H1 (cell line): ENCODE measurements at regions not wholly inside any gene's neighbourhood (a gene's known extent, or its start where the extent isn't known, plus 50 kb on each side); places are given as distances from the start of the nearest gene placed in this dataset.

ENCODE experiments used
- CTCF ChIA-PET: fragments of 300-600 bp; sonication (Branson Sonifier 250); formaldehyde crosslinking; loops from one replicate; lab custom pipeline; 2021; ENCODE audit not compliant: partially characterized antibody; lab: Charles Lee
- POLR2A ChIA-PET: fragments of 300-600 bp; sonication (Branson Sonifier 250); formaldehyde crosslinking; loops from one replicate; lab custom pipeline; 2021; ENCODE audit warnings: inconsistent platforms; ENCODE audit not compliant: partially characterized antibody; lab: Charles Lee
- DNase-seq, 2 experiments: peaks; one replicate each; pipeline versions ENCODE4 v3.0.0 to v3.0.0-alpha.2; 2010 to 2022; ENCODE audit warnings: low spot score in 2 of 2, low read depth in 1 of 2, mixed read lengths in 1 of 2
- FAIRE-seq: peaks from 2 replicates; lab custom pipeline; 2011; peaks lifted over from hg19 to GRCh38; lab: Jason Lieb, UNC
- H2AFZ ChIP-seq: 2 replicates; pipeline ENCODE4 v1.8.1; 2012; ENCODE audit warnings: low read length, inconsistent platforms
- H2AK5ac ChIP-seq: 2 replicates; pipeline ENCODE4 v1.6.1; 2013; ENCODE audit warnings: low read depth, low read length
- H2BK120ac ChIP-seq: replicated peaks from 2 replicates; pipeline ENCODE3; 2013; ENCODE audit warnings: low read depth, low read length, inconsistent platforms
- H2BK12ac ChIP-seq: 2 replicates; pipeline ENCODE4 v1.6.1; 2013; ENCODE audit warnings: low read depth, low read length
- H2BK15ac ChIP-seq: 2 replicates; pipeline ENCODE4 v1.6.1; 2013; ENCODE audit warnings: low read length
- H2BK20ac ChIP-seq: 2 replicates; pipeline ENCODE4 v1.6.1; 2013; ENCODE audit warnings: low read length
- H2BK5ac ChIP-seq: 2 replicates; pipeline ENCODE4 v1.6.1; 2013; ENCODE audit warnings: low read depth, low read length
- H3K14ac ChIP-seq: 2 replicates; pipeline ENCODE4 v1.6.1; 2013; ENCODE audit warnings: inconsistent platforms; ENCODE audit not compliant: insufficient read length
- H3K18ac ChIP-seq: 2 replicates; pipeline ENCODE4 v1.6.1; 2013; ENCODE audit warnings: low read length; ENCODE audit errors: extremely low read depth
- H3K23ac ChIP-seq: 2 replicates; pipeline ENCODE4 v1.6.1; 2013; ENCODE audit warnings: inconsistent platforms; ENCODE audit not compliant: insufficient read length
- H3K23me2 ChIP-seq: 2 replicates; pipeline ENCODE4 v1.6.1; 2013; ENCODE audit warnings: low read depth, low read length
- H3K27ac ChIP-seq: 2 replicates; pipeline ENCODE4 v1.6.1; 2011; ENCODE audit warnings: low read depth, low read length, inconsistent platforms
- H3K27me3 ChIP-seq, 4 experiments: replicated peaks in 1 of 4; 1 replicate in 1 of 4; 2 replicates in 3 of 4; pipeline versions ENCODE4 v1.6.1 to v1.8.1; 2011 to 2013; ENCODE audit warnings: low read length in 3 of 4, mild to moderate bottlenecking in 3 of 4, inconsistent platforms in 2 of 4, mixed read lengths in 2 of 4, moderate library complexity in 1 of 4; ENCODE audit not compliant: control insufficient read depth in 3 of 4, insufficient read depth in 3 of 4; ENCODE audit errors: extremely low read depth in 1 of 4
- H3K36me3 ChIP-seq, 4 experiments: 2 replicates each; pipeline versions ENCODE4 v1.6.1 to v1.8.1; 2011 to 2013; ENCODE audit warnings: mild to moderate bottlenecking in 4 of 4, low read length in 3 of 4, moderate library complexity in 2 of 4, control low read depth in 1 of 4, inconsistent platforms in 1 of 4; ENCODE audit not compliant: insufficient read depth in 4 of 4, control insufficient read depth in 2 of 4
- H3K4ac ChIP-seq: replicated peaks from 2 replicates; pipeline ENCODE3; 2013; ENCODE audit warnings: low read length, low read depth, mixed read lengths, inconsistent platforms; ENCODE audit not compliant: insufficient read length
- H3K4me1 ChIP-seq, 4 experiments: replicated peaks in 1 of 4; 1 replicate in 1 of 4; 2 replicates in 3 of 4; pipeline versions ENCODE4 v1.6.1 to v1.8.1; 2011 to 2013; ENCODE audit warnings: low read length in 3 of 4, inconsistent platforms in 2 of 4, mixed read lengths in 1 of 4; ENCODE audit not compliant: insufficient read depth in 4 of 4, control insufficient read depth in 3 of 4
- H3K4me2 ChIP-seq, 2 experiments: 2 replicates each; pipeline versions ENCODE4 v1.6.1 to v1.8.1; 2011 to 2013; ENCODE audit warnings: low read depth in 2 of 2, low read length in 2 of 2, control low read depth in 1 of 2, inconsistent platforms in 1 of 2, mild to moderate bottlenecking in 1 of 2; ENCODE audit not compliant: insufficient read depth in 1 of 2
- H3K4me3 ChIP-seq, 4 experiments: fragments of 200-600, 300-600 bp in 1 of 4; sonication (generic), shearing (Covaris generic), sonication (Bioruptor Twin) in 1 of 4; 2 replicates each; pipeline versions ENCODE4 v1.5.1 to v1.8.1; 2011 to 2016; ENCODE audit warnings: low read length in 4 of 4, low read depth in 3 of 4, control low read depth in 2 of 4, inconsistent platforms in 2 of 4, mild to moderate bottlenecking in 2 of 4, mixed read lengths in 1 of 4, moderate library complexity in 1 of 4; ENCODE audit not compliant: insufficient read depth in 2 of 4; ENCODE audit errors: extremely low read depth in 1 of 4
- H3K56ac ChIP-seq: replicated peaks from 2 replicates; pipeline ENCODE3; 2013; ENCODE audit warnings: low read depth, mild to moderate bottlenecking, mixed read lengths, low read length, inconsistent platforms; ENCODE audit not compliant: insufficient read length
- H3K79me1 ChIP-seq: 2 replicates; pipeline ENCODE4 v1.6.1; 2013; ENCODE audit warnings: low read depth, low read length, control low read depth
- H3K79me2 ChIP-seq, 2 experiments: 2 replicates each; pipeline versions ENCODE4 v1.6.1 to v1.8.1; 2012 to 2013; ENCODE audit warnings: low read length in 2 of 2, mild to moderate bottlenecking in 2 of 2, inconsistent platforms in 1 of 2; ENCODE audit not compliant: insufficient read depth in 2 of 2, control insufficient read depth in 1 of 2
- H3K9ac ChIP-seq, 4 experiments: replicated peaks in 1 of 4; 1 replicate in 1 of 4; 2 replicates in 3 of 4; pipeline versions ENCODE4 v1.6.1 to v1.8.1; 2011 to 2013; ENCODE audit warnings: low read depth in 3 of 4, low read length in 3 of 4, control low read depth in 2 of 4, mild to moderate bottlenecking in 2 of 4, moderate library complexity in 2 of 4, inconsistent platforms in 1 of 4; ENCODE audit errors: extremely low read depth in 1 of 4
- H3K9me3 ChIP-seq, 2 experiments: 2 replicates each; pipeline versions ENCODE4 v1.6.1 to v1.8.1; 2012 to 2013; ENCODE audit warnings: mild to moderate bottlenecking in 2 of 2, moderate library complexity in 2 of 2, control low read depth in 1 of 2, inconsistent platforms in 1 of 2, low read depth in 1 of 2, low read length in 1 of 2, mixed read lengths in 1 of 2; ENCODE audit not compliant: insufficient read depth in 2 of 2
- H4K20me1 ChIP-seq, 2 experiments: replicated peaks in 1 of 2; 2 replicates each; pipeline versions ENCODE3 to v1.8.1; 2011 to 2013; ENCODE audit warnings: inconsistent platforms in 2 of 2, low read length in 2 of 2, mild to moderate bottlenecking in 1 of 2; ENCODE audit not compliant: insufficient read depth in 2 of 2, control insufficient read depth in 1 of 2
- H4K5ac ChIP-seq: 2 replicates; pipeline ENCODE4 v1.6.1; 2013; ENCODE audit warnings: low read length, low read depth, mixed read lengths, inconsistent platforms; ENCODE audit not compliant: insufficient read length
- H4K8ac ChIP-seq: 2 replicates; pipeline ENCODE4 v1.8.0; 2013; ENCODE audit warnings: mild to moderate bottlenecking, moderate library complexity, low read length, inconsistent platforms; ENCODE audit not compliant: insufficient read depth; ENCODE audit errors: extremely low read depth
- H4K91ac ChIP-seq: replicated peaks from 2 replicates; pipeline ENCODE3; 2013; ENCODE audit warnings: low read length, mixed read lengths, inconsistent platforms; ENCODE audit not compliant: insufficient read length
- ATF2 ChIP-seq: IDR thresholded peaks from 2 replicates; pipeline ENCODE4 v1.6.1; 2012; ENCODE audit warnings: low read length, inconsistent platforms
- CEBPB ChIP-seq: IDR thresholded peaks from 2 replicates; pipeline ENCODE4 v1.6.1; 2012; ENCODE audit warnings: low read depth, low read length
- EGR1 ChIP-seq: IDR thresholded peaks from 2 replicates; pipeline ENCODE4 v1.6.1; 2011; ENCODE audit warnings: low read depth, low read length, borderline replicate concordance
- EP300 ChIP-seq, 2 experiments: IDR thresholded peaks; 1 replicate in 1 of 2; 2 replicates in 1 of 2; pipeline ENCODE4 v1.6.1; 2011 to 2012; ENCODE audit warnings: low read depth in 2 of 2, low read length in 2 of 2, mild to moderate bottlenecking in 2 of 2, borderline replicate concordance in 1 of 2, inconsistent platforms in 1 of 2, moderate library complexity in 1 of 2
- EZH2 ChIP-seq: fragments of 200-600 bp; sonication (generic); IDR thresholded peaks from 2 replicates; pipeline ENCODE4 v1.7.1; 2012; ENCODE audit warnings: low read depth, mild to moderate bottlenecking, moderate library complexity, low read length, inconsistent platforms; ENCODE audit not compliant: severe bottlenecking
- JUN ChIP-seq: IDR thresholded peaks from 2 replicates; pipeline ENCODE4 v1.6.1; 2011; ENCODE audit warnings: low read depth, mild to moderate bottlenecking, improper control_type of control experiment, low read length
- MAX ChIP-seq: IDR thresholded peaks from 2 replicates; pipeline ENCODE4 v1.6.1; 2012; ENCODE audit warnings: inconsistent platforms
- POU5F1 ChIP-seq: IDR thresholded peaks from 2 replicates; pipeline ENCODE4 v1.6.1; 2011; ENCODE audit warnings: low read depth, mild to moderate bottlenecking, low read length, moderate library complexity
- RBBP5 ChIP-seq: IDR thresholded peaks from 2 replicates; pipeline ENCODE4 v1.7.1; 2012; ENCODE audit warnings: low read depth, mild to moderate bottlenecking, inconsistent platforms, low read length, moderate library complexity, borderline replicate concordance
- SIN3A ChIP-seq, 2 experiments: IDR thresholded peaks in 1 of 2; conservative IDR thresholded peaks in 1 of 2; 2 replicates each; pipeline ENCODE4 v1.6.1; 2011 to 2012; ENCODE audit warnings: low read length in 2 of 2, improper control_type of control experiment in 1 of 2, low read depth in 1 of 2, mild to moderate bottlenecking in 1 of 2
- TAF7 ChIP-seq: optimal IDR thresholded peaks from 2 replicates; pipeline ENCODE3; 2011; ENCODE audit warnings: low read depth, mild to moderate bottlenecking, inconsistent platforms, low read length, moderate library complexity, borderline replicate concordance
- YY1 ChIP-seq: IDR thresholded peaks from 2 replicates; pipeline ENCODE4 v1.6.1; 2011; ENCODE audit warnings: low read depth, mild to moderate bottlenecking, low read length
- ZNF274 ChIP-seq: IDR thresholded peaks from 2 replicates; pipeline ENCODE4 v1.7.0; 2012; ENCODE audit warnings: low read length, borderline replicate concordance; ENCODE audit errors: extremely low read depth
- WGBS, 2 experiments: shearing (Covaris generic) in 1 of 2; methylation state at CpG; one replicate each; pipeline versions ENCODE4 v1.1.6 to v1.1.7; 2013 to 2015; ENCODE audit warnings: low lambda C conversion rate in 2 of 2, mixed read lengths in 2 of 2, inconsistent platforms in 1 of 2, low coverage in 1 of 2, missing lambda C conversion rate in 1 of 2; ENCODE audit not compliant: insufficient replicate concordance in 2 of 2, insufficient coverage in 1 of 2, insufficient read length in 1 of 2; ENCODE audit errors: extremely low coverage in 1 of 2, missing lambda C conversion rate in 1 of 2; 5-methylcytosine and 5-hydroxymethylcytosine counted together

- Histone ChIP-seq H2BK20ac (no peak overlapping the region), H3K4ac (no peak overlapping the region), H3K4me3 (no peak overlapping the region), H3K79me2 (no peaks in the 10 kb centered on the region), H3K56ac (no peak overlapping the region), H3K36me3 (no peaks in the 10 kb centered on the region), H3K9me3 (peaks cover 46 to 62% of the 10 kb centered on the region in 2 experiments), H3K23ac (no peak overlapping the region), H3K4me1 (no peaks in the 10 kb centered on the region), H2BK15ac (no peak overlapping the region), H3K27ac (no peak overlapping the region), H2BK120ac (no peak overlapping the region), H4K8ac (no peak overlapping the region), H2AK5ac (no peak overlapping the region), H2BK5ac (no peak overlapping the region), H3K23me2 (no peaks in the 10 kb centered on the region), H2AFZ (no peak overlapping the region), H4K91ac (no peak overlapping the region), H3K9ac (no peak overlapping the region), H2BK12ac (no peak overlapping the region), H3K18ac (no peak overlapping the region), H3K4me2 (no peak overlapping the region), H3K27me3 (no peaks in the 10 kb centered on the region), H4K5ac (no peak overlapping the region), H4K20me1 (no peaks in the 10 kb centered on the region), H3K14ac (no peak overlapping the region), H3K79me1 (no peaks in the 10 kb centered on the region)
- TF ChIP-seq TAF7 (no peak), ZNF274 (no peak), ATF2 (no peak), CEBPB (no peak), MAX (no peak), EGR1 (no peak), EZH2 (no peak), JUN (no peak), SIN3A (conservative IDR thresholded peaks at IDR 0.05 in 1 of 2, IDR thresholded peaks at IDR 0.05 in 1 of 2; ENCODE audit: low read depth in 1 of 2, low read length in 2 of 2) (no peak), RBBP5 (no peak), YY1 (no peak), EP300 (IDR thresholded peaks at IDR 0.05; ENCODE audit: borderline replicate concordance in 1 of 2, low read depth in 2 of 2, low read length in 2 of 2) (no peak), POU5F1 (no peak)
- CTCF ChIA-PET = no interaction called here
- no peak for DNase-seq
- no peak for FAIRE-seq
- 86% methylated on average over 13 of the region's 13 CpGs; no CpG with 5 or more reads in 1 of the 2 experiments for WGBS, 2 experiments
- POLR2A ChIA-PET = no interaction called here
Observed at GRCh38 chr11:50169634-50170033, 137.0 kb downstream of the OR4C45 start.
